Osteocyte (in vitro differentiated cells): ENCODE measurements at regions not wholly inside any gene's neighbourhood (a gene's known extent, or its start where the extent isn't known, plus 50 kb on each side); places are given as distances from the start of the nearest gene placed in this dataset.

ENCODE experiments used
- DNase-seq: peaks from one replicate; pipeline ENCODE4 v3.0.0; 2021; ENCODE audit warnings: mixed read lengths; ENCODE audit not compliant: unreplicated experiment; ENCODE audit errors: extremely low spot score
- H3K27ac Mint-ChIP-seq: one replicate; pipeline ENCODE4 v1.8.0; 2021; ENCODE audit warnings: mild to moderate bottlenecking, mixed read lengths; ENCODE audit not compliant: unreplicated experiment
- H3K27me3 Mint-ChIP-seq: one replicate; pipeline ENCODE4 v1.8.0; 2021; ENCODE audit warnings: mixed read lengths; ENCODE audit not compliant: unreplicated experiment
- H3K36me3 Mint-ChIP-seq: one replicate; pipeline ENCODE4 v1.8.0; 2021; ENCODE audit warnings: mixed read lengths; ENCODE audit not compliant: unreplicated experiment
- H3K4me1 Mint-ChIP-seq: one replicate; pipeline ENCODE4 v1.8.0; 2021; ENCODE audit warnings: mixed read lengths; ENCODE audit not compliant: unreplicated experiment
- H3K4me3 Mint-ChIP-seq: one replicate; pipeline ENCODE4 v1.8.0; 2021; ENCODE audit warnings: mild to moderate bottlenecking, moderate library complexity, mixed read lengths; ENCODE audit not compliant: unreplicated experiment
- H3K9me3 Mint-ChIP-seq: one replicate; pipeline ENCODE4 v1.8.0; 2021; ENCODE audit warnings: mixed read lengths; ENCODE audit not compliant: unreplicated experiment
- CTCF ChIP-seq: fragments of 200-600 bp; sonication (generic); IDR thresholded peaks from 2 replicates; pipeline ENCODE4 v1.5.0; 2021; ENCODE audit warnings: antibody characterized with exemption, mild to moderate bottlenecking, moderate library complexity

- DNase-seq, result no peak
- peak overlapping the region; percentile 31 for H3K27ac Mint-ChIP-seq
- no peaks in the 10 kb centered on the region for H3K27me3 Mint-ChIP-seq
- H3K4me1 Mint-ChIP-seq, result peaks cover 22% of the 10 kb centered on the region
- peak overlapping the region; percentile 3 for H3K4me3 Mint-ChIP-seq
- peaks cover 23% of the 10 kb centered on the region for H3K9me3 Mint-ChIP-seq
- H3K36me3 Mint-ChIP-seq, result no peaks in the 10 kb centered on the region
- no peak for TF ChIP-seq CTCF
Measured at GRCh38 chrX:9163214-9163709, 129.3 kb upstream of the FAM9B start.

GRCh38 chrX:9164086-9164485 is 130.2 kb upstream of the FAM9B start:
- Mint-ChIP-seq H3K27ac (no peak overlapping the region), H3K4me1 (peaks cover 22% of the 10 kb centered on the region), H3K27me3 (no peaks in the 10 kb centered on the region), H3K9me3 (peaks cover 26% of the 10 kb centered on the region), H3K4me3 (no peak overlapping the region), H3K36me3 (no peaks in the 10 kb centered on the region)
- TF ChIP-seq CTCF, result no peak
- no peak for DNase-seq

- H3K27me3 Mint-ChIP-seq, result no peaks in the 10 kb centered on the region
- no peak overlapping the region for H3K4me3 Mint-ChIP-seq
- DNase-seq, result no peak
Measured at GRCh38 chrX:9164533-9165426, 130.9 kb upstream of the FAM9B start.

GRCh38 chrX:9166584-9166944 is 132.6 kb upstream of the FAM9B start:
- H3K9me3 Mint-ChIP-seq, result peaks cover 22% of the 10 kb centered on the region
- H3K36me3 Mint-ChIP-seq, result no peaks in the 10 kb centered on the region
- no peaks in the 10 kb centered on the region for H3K27me3 Mint-ChIP-seq
- H3K4me1 Mint-ChIP-seq, result peaks cover 22% of the 10 kb centered on the region
- no peak overlapping the region for H3K27ac Mint-ChIP-seq
- H3K4me3 Mint-ChIP-seq, result no peak overlapping the region
- TF ChIP-seq CTCF, result no peak
- no peak for DNase-seq

More at GRCh38 chrX:9164533-9165426, 130.9 kb upstream of the FAM9B start:
- peaks cover 26% of the 10 kb centered on the region for H3K9me3 Mint-ChIP-seq
- no peak overlapping the region for H3K27ac Mint-ChIP-seq
- no peaks in the 10 kb centered on the region for H3K36me3 Mint-ChIP-seq
- H3K4me1 Mint-ChIP-seq, result peaks cover 22% of the 10 kb centered on the region
- TF ChIP-seq CTCF, result no peak

- Mint-ChIP-seq H3K36me3 (no peaks in the 10 kb centered on the region), H3K4me3 (no peak overlapping the region), H3K27me3 (no peaks in the 10 kb centered on the region), H3K9me3 (peaks cover 14% of the 10 kb centered on the region), H3K4me1 (no peaks in the 10 kb centered on the region), H3K27ac (no peak overlapping the region)
- no peak for TF ChIP-seq CTCF
- DNase-seq, result no peak
Measured at GRCh38 chrX:9171841-9172463, 138.0 kb upstream of the FAM9B start.
